ENCODE measurements at regions not wholly inside any gene's neighbourhood (a gene's known extent, or its start where the extent isn't known, plus 50 kb on each side); places are given as distances from the start of the nearest gene placed in this dataset.

GRCh38 chr15:36126194-36126593 lies 453.2 kb upstream of the CDIN1 start:
- Mint-ChIP-seq H3K4me1 (no peaks in the 10 kb centered on the region), H3K9me3 (no peaks in the 10 kb centered on the region; a peak in 1 of 5 replicates), H3K27ac (no peak overlapping the region), H3K4me3 (no peak overlapping the region), H3K36me3 (ENCODE audit: insufficient read depth in 1 of 3, low read depth in 3 of 3) (no peaks in the 10 kb centered on the region), H3K27me3 (ENCODE audit: low read depth) (no peaks in the 10 kb centered on the region)
- DNase-seq = no peak
- Histone ChIP-seq H3K14ac (ENCODE audit: insufficient read depth, low read length) (no peak overlapping the region), H4K91ac (ENCODE audit: insufficient read length, low read depth, low read length) (no peak overlapping the region), H3K56ac (ENCODE audit: insufficient read length, low read depth, low read length) (no peak overlapping the region), H2BK12ac (ENCODE audit: insufficient read length, low read depth, low read length) (no peak overlapping the region), H3K27me3 (ENCODE audit: insufficient read depth, low read length) (no peaks in the 10 kb centered on the region), H3T11ph (ENCODE audit: low read length) (no peak overlapping the region), H3K27ac (ENCODE audit: insufficient read length, low read depth, low read length) (no peak overlapping the region), H2BK5ac (ENCODE audit: insufficient read length, low read length) (no peak overlapping the region), H2AFZ (ENCODE audit: low read length) (no peak overlapping the region), H4K8ac (replicated peaks; ENCODE audit: insufficient read length, low read depth, low read length) (no peak overlapping the region), H3K23me2 (ENCODE audit: insufficient read length, low read depth, low read length, poor library complexity, severe bottlenecking) (no peaks in the 10 kb centered on the region), H3K79me2 (ENCODE audit: insufficient read depth, low read length) (no peaks in the 10 kb centered on the region), H3K23ac (ENCODE audit: insufficient read length, low read depth, low read length) (no peak overlapping the region), H2BK15ac (ENCODE audit: low read depth, low read length) (no peak overlapping the region), H4K20me1 (ENCODE audit: control insufficient read depth, insufficient read depth, insufficient read length) (no peaks in the 10 kb centered on the region), H3K4ac (ENCODE audit: low read depth, low read length) (no peak overlapping the region), H3K4me2 (ENCODE audit: insufficient read depth, insufficient read length, low read length) (no peak overlapping the region), H3K9me3 (ENCODE audit: control insufficient read depth, low read depth, low read length) (no peaks in the 10 kb centered on the region), H2BK120ac (ENCODE audit: low read depth, low read length, poor library complexity, severe bottlenecking) (no peak overlapping the region), H3K79me1 (ENCODE audit: insufficient read depth, low read depth, low read length, poor library complexity, severe bottlenecking) (no peaks in the 10 kb centered on the region), H2AK5ac (ENCODE audit: insufficient read length, low read length) (no peak overlapping the region), H4K5ac (ENCODE audit: insufficient read length, low read depth, low read length) (no peak overlapping the region), H3K4me1 (ENCODE audit: insufficient read depth, low read length) (no peaks in the 10 kb centered on the region), H3K18ac (ENCODE audit: insufficient read length, low read depth, low read length) (no peak overlapping the region), H2BK20ac (ENCODE audit: low read depth, low read length, poor library complexity, severe bottlenecking) (no peak overlapping the region), H3K9ac (ENCODE audit: extremely low read depth, insufficient read length, low read length) (no peak overlapping the region)
- TF ChIP-seq CTCF (conservative IDR thresholded peaks at IDR 0.05) = no peak
- no CpG with 5 or more reads among the region's 2 CpGs for WGBS (ENCODE audit: extremely low coverage, insufficient read length, low lambda C conversion rate)

All from H9 (cell line).